AG08396 (cell line): ENCODE measurements at regions not wholly inside any gene's neighbourhood (a gene's known extent, or its start where the extent isn't known, plus 50 kb on each side); places are given as distances from the start of the nearest gene placed in this dataset.
"Not testable (repeated sequence)": the region's sequence is repeated elsewhere in the genome, so short reads cannot be mapped to it uniquely, and the experiment has no call there.

Experiments used
- DNase-seq: peaks from one replicate; pipeline ENCODE4 v3.0.0; 2012; ENCODE audit warnings: low spot score, mixed read lengths

GRCh38 chr13:99774644-99775043, 196.9 kb downstream of the ZIC5 start:
- DNase-seq, result no peak

- no peak for DNase-seq
Observed at GRCh38 chr13:99768986-99769385, 202.6 kb downstream of the ZIC5 start.

- no peak for DNase-seq
Observed at GRCh38 chr13:99766641-99767045, 204.9 kb downstream of the ZIC5 start.

- no peak for DNase-seq
Observed at GRCh38 chr13:99765869-99766268, 205.7 kb downstream of the ZIC5 start.

- no peak for DNase-seq
Observed at GRCh38 chr13:99760456-99760855, 211.1 kb downstream of the ZIC5 start.

GRCh38 chr13:99759163-99759552, 212.4 kb downstream of the ZIC5 start:
- DNase-seq, result no peak

GRCh38 chr13:99758460-99759162, 213.0 kb downstream of the ZIC5 start:
- no peak for DNase-seq

- DNase-seq, result no peak
Observed at GRCh38 chr13:99757756-99758459, 213.7 kb downstream of the ZIC5 start.

- DNase-seq, result no peak
Observed at GRCh38 chr13:99756281-99756680, 215.3 kb downstream of the ZIC5 start.

GRCh38 chr13:99754750-99755149, 216.8 kb downstream of the ZIC5 start:
- DNase-seq, result not testable (repeated sequence)

- DNase-seq, result no peak
Observed at GRCh38 chr13:99752373-99752772, 219.2 kb downstream of the ZIC5 start.

- no peak for DNase-seq
Observed at GRCh38 chr13:99751517-99752199, 219.9 kb downstream of the ZIC5 start.

- DNase-seq, result no peak
Observed at GRCh38 chr13:99750951-99751350, 220.6 kb downstream of the ZIC5 start.

- no peak for DNase-seq
Observed at GRCh38 chr13:99749271-99750019, 222.1 kb downstream of the ZIC5 start.

GRCh38 chr13:99747403-99747710, 224.2 kb downstream of the ZIC5 start:
- no peak for DNase-seq

GRCh38 chr13:99746637-99747402, 224.7 kb downstream of the ZIC5 start:
- no peak for DNase-seq

GRCh38 chr13:99743094-99743493, 228.5 kb downstream of the ZIC5 start:
- DNase-seq, result no peak

- DNase-seq, result no peak
Observed at GRCh38 chr13:99741960-99742359, 229.6 kb downstream of the ZIC5 start.

GRCh38 chr13:99740251-99740979, 231.2 kb downstream of the ZIC5 start:
- no peak for DNase-seq

GRCh38 chr13:99738626-99739025, 232.9 kb downstream of the ZIC5 start:
- DNase-seq, result no peak
